Vagina (tissue), 2 donors: ENCODE measurements at regions not wholly inside any gene's neighbourhood (a gene's known extent, or its start where the extent isn't known, plus 50 kb on each side); places are given as distances from the start of the nearest gene placed in this dataset.

Source experiments
- CTCF ChIP-seq, 3 experiments: fragments of 450-650 bp in 2 of 3; fragments of 200-600 bp in 1 of 3; sonication (generic) in 1 of 3; IDR thresholded peaks; one replicate each; pipeline ENCODE4 v1.5.1; 2017 to 2019; ENCODE audit warnings: antibody characterized with exemption in 3 of 3, mild to moderate bottlenecking in 2 of 3, moderate library complexity in 2 of 3
- POLR2A ChIP-seq, 2 donors: fragments of 450-650 bp; IDR thresholded peaks; one replicate each; pipeline ENCODE4 v1.6.1; 2017; ENCODE audit warnings: antibody characterized with exemption in 2 of 2, mild to moderate bottlenecking in 2 of 2, moderate library complexity in 2 of 2
- POLR2AphosphoS5 ChIP-seq, 2 donors: sonication (generic); formaldehyde crosslinking; IDR thresholded peaks; one replicate each; pipeline ENCODE4 v1.9.0; 2017; ENCODE audit warnings: antibody characterized with exemption in 2 of 2, mild to moderate bottlenecking in 2 of 2, low read depth in 1 of 2; ENCODE audit not compliant: insufficient read depth in 1 of 2

DNA sequence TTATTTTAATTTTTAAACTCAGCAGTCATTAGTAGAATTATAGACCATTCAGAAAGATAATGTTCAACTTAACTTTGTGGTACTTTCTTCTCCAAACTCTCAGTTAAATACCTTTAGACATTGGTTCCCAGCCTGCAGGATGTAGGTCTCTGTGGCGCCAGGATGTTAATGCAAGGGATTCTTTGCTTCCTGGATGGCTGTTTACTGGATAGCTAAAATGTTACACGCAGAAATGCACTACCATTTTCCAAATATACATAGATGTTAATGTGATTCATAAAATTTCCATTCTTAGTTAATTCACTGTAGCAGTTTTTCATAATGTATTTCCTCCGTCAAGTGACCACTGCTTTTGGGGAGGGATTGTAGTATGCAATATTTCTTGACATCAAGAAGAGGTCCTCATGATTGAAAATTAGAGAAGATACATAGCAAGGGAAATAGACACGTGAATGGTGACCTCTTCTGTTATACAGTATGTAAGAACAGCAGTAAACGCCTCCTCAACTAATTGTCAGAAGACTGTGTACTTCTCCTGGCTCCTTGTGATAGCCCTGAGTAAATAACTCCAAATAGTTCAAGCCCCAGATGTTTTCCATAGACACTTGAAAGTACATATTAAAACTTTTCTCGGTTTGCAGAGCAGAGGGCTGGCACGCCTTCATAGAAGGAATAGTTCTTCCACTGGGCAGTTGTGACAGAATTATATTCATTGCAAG is 128.8 kb downstream of the LCA5 start:
- no peak for TF ChIP-seq CTCF (IDR thresholded peaks at IDR 0.05)
- no peak for TF ChIP-seq POLR2A (IDR thresholded peaks at IDR 0.05)
- TF ChIP-seq POLR2AphosphoS5 (IDR thresholded peaks at IDR 0.05; ENCODE audit: insufficient read depth in 1 of 2, low read depth in 1 of 2): no peak
